Ammon's horn (tissue), 1 donor: ENCODE measurements at regions not wholly inside any gene's neighbourhood (a gene's known extent, or its start where the extent isn't known, plus 50 kb on each side); places are given as distances from the start of the nearest gene placed in this dataset.

Experiments used
- DNase-seq: peaks from one replicate; pipeline ENCODE4 v3.0.0-alpha.2; 2016; ENCODE audit warnings: low spot score

- DNase-seq: no peak
Measured at GRCh38 chr3:105006164-105006563, 360.5 kb upstream of the ALCAM start.

- DNase-seq: no peak
Measured at GRCh38 chr3:105013657-105014056, 353.1 kb upstream of the ALCAM start.

- DNase-seq: no peak
Measured at GRCh38 chr3:105014631-105015030, 352.1 kb upstream of the ALCAM start.

GRCh38 chr3:105022813-105023212 is 343.9 kb upstream of the ALCAM start:
- no peak for DNase-seq

- DNase-seq: no peak
Measured at GRCh38 chr3:105030211-105030610, 336.5 kb upstream of the ALCAM start.

GRCh38 chr3:105032541-105032940 is 334.2 kb upstream of the ALCAM start:
- no peak for DNase-seq

- DNase-seq: no peak
Measured at GRCh38 chr3:105033081-105033480, 333.6 kb upstream of the ALCAM start.

GRCh38 chr3:105039004-105039403 is 327.7 kb upstream of the ALCAM start:
- DNase-seq: no peak

GRCh38 chr3:105040026-105040622 is 326.6 kb upstream of the ALCAM start:
- no peak for DNase-seq

- DNase-seq: no peak
Measured at GRCh38 chr3:105042586-105042985, 324.1 kb upstream of the ALCAM start.

GRCh38 chr3:105051111-105051510 is 315.6 kb upstream of the ALCAM start:
- DNase-seq: no peak

GRCh38 chr3:105051972-105052371 is 314.7 kb upstream of the ALCAM start:
- no peak for DNase-seq

- no peak for DNase-seq
Measured at GRCh38 chr3:105062853-105063252, 303.9 kb upstream of the ALCAM start.

- no peak for DNase-seq
Measured at GRCh38 chr3:105065895-105066839, 300.5 kb upstream of the ALCAM start.

- DNase-seq: no peak
Measured at GRCh38 chr3:105067361-105067760, 299.3 kb upstream of the ALCAM start.

- no peak for DNase-seq
Measured at GRCh38 chr3:105077060-105077822, 289.5 kb upstream of the ALCAM start.

GRCh38 chr3:105083945-105084344 is 282.8 kb upstream of the ALCAM start:
- DNase-seq: no peak

- no peak for DNase-seq
Measured at GRCh38 chr3:105085506-105085905, 281.2 kb upstream of the ALCAM start.

- no peak for DNase-seq
Measured at GRCh38 chr3:105093371-105094252, 273.1 kb upstream of the ALCAM start.

GRCh38 chr3:105094588-105094987 is 272.1 kb upstream of the ALCAM start:
- no peak for DNase-seq

GRCh38 chr3:105096071-105096470 is 270.6 kb upstream of the ALCAM start:
- DNase-seq: no peak

- no peak for DNase-seq
Measured at GRCh38 chr3:105101603-105102002, 265.1 kb upstream of the ALCAM start.
